Calu3 (cell line): ENCODE measurements at regions not wholly inside any gene's neighbourhood (a gene's known extent, or its start where the extent isn't known, plus 50 kb on each side); places are given as distances from the start of the nearest gene placed in this dataset.

Experiments
- BruUV-seq: library from RNA; stranded (reverse); fragments of 400-500 nt; replicated peaks from 2 replicates; lab custom pipeline; 2021; lab: Mats Ljungman, UMichigan
- CTCF ChIA-PET: fragments of 300-600 bp; sonication (Branson Sonifier 250); formaldehyde crosslinking; loops from one replicate; lab custom pipeline; 2022; ENCODE audit warnings: antibody characterized with exemption; lab: Charles Lee
- DNase-seq: peaks from one replicate; pipeline ENCODE4 v3.0.0; 2022
- H3K27ac Mint-ChIP-seq: one replicate; pipeline ENCODE4 v1.8.0; 2022; ENCODE audit warnings: mixed read lengths; ENCODE audit not compliant: unreplicated experiment
- H3K27me3 Mint-ChIP-seq: one replicate; pipeline ENCODE4 v1.8.0; 2022; ENCODE audit warnings: mixed read lengths; ENCODE audit not compliant: unreplicated experiment
- H3K36me3 Mint-ChIP-seq: one replicate; pipeline ENCODE4 v1.8.0; 2022; ENCODE audit warnings: mild to moderate bottlenecking, moderate library complexity, mixed read lengths; ENCODE audit not compliant: insufficient read depth, unreplicated experiment
- H3K4me1 Mint-ChIP-seq: one replicate; pipeline ENCODE4 v1.8.0; 2022; ENCODE audit warnings: mild to moderate bottlenecking, low read depth, mixed read lengths; ENCODE audit not compliant: unreplicated experiment
- H3K4me3 Mint-ChIP-seq: one replicate; pipeline ENCODE4 v1.8.0; 2022; ENCODE audit warnings: mild to moderate bottlenecking, low read depth, moderate library complexity, mixed read lengths; ENCODE audit not compliant: unreplicated experiment
- H3K9me3 Mint-ChIP-seq: one replicate; pipeline ENCODE4 v1.8.0; 2022; ENCODE audit warnings: low read depth, mixed read lengths; ENCODE audit not compliant: unreplicated experiment
- CTCF ChIP-seq: fragments of 200-600 bp; IDR thresholded peaks from one replicate; pipeline ENCODE4 v1.8.0; 2022; ENCODE audit warnings: antibody characterized with exemption; ENCODE audit not compliant: unreplicated experiment
- intact Hi-C: fragments of 100-400 bp; cut with micrococcal nuclease; formaldehyde crosslinking; loops from one replicate; pipeline ENCODE4 v1.10.0; 2022; ENCODE audit not compliant: unreplicated experiment

DNA sequence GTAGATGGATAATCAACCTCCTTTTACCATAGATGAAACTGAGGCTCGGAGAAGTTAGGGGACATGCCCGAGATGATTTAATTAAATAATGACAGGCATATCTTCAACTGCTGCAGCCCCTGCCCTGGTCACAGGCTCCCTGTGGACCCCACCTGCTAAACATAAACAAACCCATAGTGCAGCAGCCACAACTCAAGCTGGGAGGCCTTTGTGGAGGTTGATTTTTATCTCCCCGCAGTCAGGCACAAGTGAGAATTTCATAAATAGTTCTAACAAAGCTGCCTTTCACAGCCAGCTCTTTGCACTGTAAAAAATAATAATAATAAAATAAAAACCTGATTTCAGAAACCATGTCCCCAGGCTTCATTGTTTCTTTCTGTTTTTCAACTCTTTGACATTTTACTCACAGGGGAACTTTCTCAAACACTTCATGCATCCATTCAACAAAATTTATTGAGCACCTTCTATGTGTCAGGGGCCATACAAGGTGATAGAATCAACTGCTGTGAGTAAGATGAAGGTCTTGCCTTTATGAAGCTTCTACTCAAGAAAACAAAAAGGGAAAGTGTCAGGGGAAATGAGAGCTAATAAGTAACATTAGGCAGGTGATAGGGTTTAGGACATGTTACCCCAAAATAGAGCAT, 393.6 kb upstream of the PROK2 start:
- Mint-ChIP-seq H3K27me3 (peaks cover 64% of the 10 kb centered on the region), H3K4me3 (no peak overlapping the region), H3K36me3 (no peaks in the 10 kb centered on the region), H3K27ac (no peak overlapping the region), H3K4me1 (no peaks in the 10 kb centered on the region), H3K9me3 (no peaks in the 10 kb centered on the region)
- DNase-seq = no peak
- TF ChIP-seq CTCF = no peak
- no TSS peak for BruUV-seq
- CTCF ChIA-PET = interaction anchor here (0.7 kb wide), 1 partner anchor 915 kb away, joined by 3 read pairs; no protein-coding TSS in a partner anchor
- intact Hi-C loops = no loop called here

DNA sequence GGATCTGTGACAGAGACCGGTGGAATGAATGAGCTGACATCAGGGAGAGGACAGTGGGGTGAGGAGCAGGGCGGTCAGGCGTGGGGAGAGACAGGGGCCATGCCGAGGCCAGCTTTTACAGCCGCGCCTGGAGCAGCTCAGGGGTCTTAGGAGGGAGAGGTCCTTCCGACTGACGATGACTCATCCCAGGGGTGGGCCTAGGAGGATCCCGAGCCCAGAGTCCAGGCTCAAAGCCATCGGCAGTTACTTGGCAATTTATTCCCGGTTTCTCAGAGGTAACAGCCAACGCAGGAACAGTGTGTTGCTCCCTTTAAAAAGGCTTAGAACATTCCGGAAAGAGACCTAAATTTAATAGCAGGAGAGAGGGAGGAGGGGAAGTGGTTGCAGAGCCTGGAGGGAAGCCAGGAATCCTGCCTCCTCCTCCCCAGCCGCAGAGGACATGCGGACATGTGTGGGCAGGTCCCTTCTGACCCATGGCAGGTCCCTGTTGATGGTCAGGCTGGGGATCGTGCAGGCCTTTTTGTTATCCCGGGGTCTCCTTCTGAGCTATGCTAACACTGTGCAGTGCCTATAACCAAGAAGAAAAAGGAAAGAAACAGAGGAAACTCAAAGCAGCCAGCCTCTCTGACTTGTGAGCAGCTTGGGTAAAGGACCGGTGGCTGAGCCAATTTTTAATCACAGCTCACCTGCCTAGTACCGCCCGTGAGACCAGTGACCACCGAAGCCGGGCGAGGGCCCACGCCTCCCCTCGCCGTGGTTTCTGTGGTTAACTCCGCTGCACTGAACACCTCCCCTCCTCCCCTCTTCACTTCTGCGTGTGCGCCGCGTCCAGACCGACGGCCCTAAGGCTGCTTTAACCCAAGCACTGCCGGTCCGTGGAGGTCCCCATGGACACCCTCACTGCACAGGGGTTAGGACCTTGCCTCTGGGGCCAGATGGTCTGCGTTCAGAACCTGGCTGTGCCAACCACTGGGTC, 392.4 kb upstream of the PROK2 start:
- H3K9me3 Mint-ChIP-seq = no peaks in the 10 kb centered on the region
- CTCF ChIA-PET = interaction anchor here (0.7 kb wide), 1 partner anchor 914 kb away, joined by 3 read pairs; no protein-coding TSS in a partner anchor
- TF ChIP-seq CTCF = no peak
- H3K4me3 Mint-ChIP-seq = no peak overlapping the region
- BruUV-seq = no TSS peak
- intact Hi-C loops = no loop called here
- no peak overlapping the region for H3K27ac Mint-ChIP-seq
- H3K4me1 Mint-ChIP-seq = no peaks in the 10 kb centered on the region
- DNase-seq = no peak
- H3K27me3 Mint-ChIP-seq = peaks cover 64% of the 10 kb centered on the region
- H3K36me3 Mint-ChIP-seq = no peaks in the 10 kb centered on the region

GRCh38 chr3:72176537-72177041, 391.6 kb upstream of the PROK2 start:
- H3K4me1 Mint-ChIP-seq = no peaks in the 10 kb centered on the region
- no peaks in the 10 kb centered on the region for H3K36me3 Mint-ChIP-seq
- BruUV-seq = no TSS peak
- CTCF ChIA-PET = no interaction called here
- intact Hi-C loops = no loop called here
- DNase-seq = no peak
- H3K27me3 Mint-ChIP-seq = peaks cover 64% of the 10 kb centered on the region
- TF ChIP-seq CTCF = no peak
- H3K27ac Mint-ChIP-seq = no peak overlapping the region
- H3K4me3 Mint-ChIP-seq = no peak overlapping the region
- no peaks in the 10 kb centered on the region for H3K9me3 Mint-ChIP-seq

DNA sequence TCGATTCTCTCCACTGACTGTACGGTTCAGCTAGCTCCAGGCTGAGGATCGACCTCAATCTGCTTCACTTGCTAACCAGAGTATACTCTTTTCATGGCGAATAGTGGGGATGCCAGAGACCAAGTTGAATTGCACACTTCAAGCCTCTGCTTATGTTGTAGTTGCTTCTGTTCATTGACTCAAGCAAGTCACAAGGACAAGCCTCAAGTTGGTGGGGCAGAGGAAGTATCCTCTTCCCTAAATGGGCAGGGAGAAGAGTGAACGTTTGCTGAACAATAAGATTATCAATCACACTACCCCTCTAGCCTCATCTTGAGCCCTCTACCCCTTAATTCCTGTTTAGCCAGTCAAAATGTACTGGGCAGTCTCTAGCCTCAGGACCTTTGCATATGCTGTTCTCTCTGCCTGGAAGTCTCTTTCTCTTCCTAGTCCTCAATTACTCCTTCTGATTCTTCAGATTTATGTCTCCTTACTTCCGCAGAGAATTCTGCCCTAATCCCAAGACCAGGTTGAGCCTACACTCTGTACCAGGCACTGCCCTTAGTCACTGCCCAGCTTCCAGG, 390.4 kb upstream of the PROK2 start:
- no peaks in the 10 kb centered on the region for H3K36me3 Mint-ChIP-seq
- BruUV-seq = no TSS peak
- no peak for TF ChIP-seq CTCF
- no peak for DNase-seq
- no peak overlapping the region for H3K4me3 Mint-ChIP-seq
- intact Hi-C loops = no loop called here
- H3K9me3 Mint-ChIP-seq = no peaks in the 10 kb centered on the region
- CTCF ChIA-PET = no interaction called here
- no peak overlapping the region for H3K27ac Mint-ChIP-seq
- no peaks in the 10 kb centered on the region for H3K4me1 Mint-ChIP-seq
- H3K27me3 Mint-ChIP-seq = peaks cover 59% of the 10 kb centered on the region
